Endothelial cell of umbilical vein (primary cell): ENCODE measurements at regions not wholly inside any gene's neighbourhood (a gene's known extent, or its start where the extent isn't known, plus 50 kb on each side); places are given as distances from the start of the nearest gene placed in this dataset.

Experiments
- BruUV-seq: library from RNA; stranded (reverse); fragments of 400-500 nt; replicated peaks from 2 replicates; lab custom pipeline; 2021; lab: Mats Ljungman, UMichigan
- CTCF ChIA-PET: fragments of 300-600, 350-600 bp; sonication (Branson Sonifier 250); formaldehyde crosslinking; loops from one replicate; lab custom pipeline; 2021; ENCODE audit warnings: antibody characterized with exemption, inconsistent platforms; lab: Charles Lee
- POLR2A ChIA-PET: fragments of 300-600, 350-600 bp; sonication (Branson Sonifier 250); formaldehyde crosslinking; loops from one replicate; lab custom pipeline; 2021; ENCODE audit warnings: antibody characterized with exemption, inconsistent platforms; lab: Charles Lee
- DNase-seq: peaks from one replicate; pipeline ENCODE4 v3.0.0-alpha.2; 2011; ENCODE audit warnings: low read depth, low spot score
- FAIRE-seq: peaks from 2 replicates; lab custom pipeline; 2011; peaks lifted over from hg19 to GRCh38; lab: Jason Lieb, UNC
- H2AFZ ChIP-seq: 2 replicates; pipeline ENCODE4 v1.6.0; 2012; ENCODE audit warnings: low read depth, low read length, control low read depth, inconsistent platforms
- H3K27ac ChIP-seq: 2 replicates; pipeline ENCODE4 v1.5.1; 2011; ENCODE audit warnings: low read depth, mild to moderate bottlenecking, control low read depth, low read length, moderate library complexity; ENCODE audit not compliant: insufficient read depth
- H3K27me3 ChIP-seq, 2 experiments: 2 replicates each; pipeline versions ENCODE4 v1.6.0 to v1.6.1; 2011; ENCODE audit warnings: low read length in 2 of 2, mixed read lengths in 1 of 2; ENCODE audit not compliant: control insufficient read depth in 2 of 2, insufficient read depth in 2 of 2
- H3K36me3 ChIP-seq, 2 experiments: 2 replicates in 1 of 2; 3 replicates in 1 of 2; pipeline ENCODE4 v1.5.1; 2011; ENCODE audit warnings: low read length in 2 of 2, mild to moderate bottlenecking in 1 of 2, moderate library complexity in 1 of 2; ENCODE audit not compliant: control insufficient read depth in 2 of 2, insufficient read depth in 2 of 2; ENCODE audit errors: extremely low read depth in 1 of 2
- H3K4me1 ChIP-seq: 3 replicates; pipeline ENCODE4 v1.5.1; 2011; ENCODE audit warnings: mild to moderate bottlenecking, low read length; ENCODE audit not compliant: control insufficient read depth, insufficient read depth; ENCODE audit errors: extremely low read depth
- H3K4me2 ChIP-seq: 2 replicates; pipeline ENCODE4 v1.6.1; 2011; ENCODE audit warnings: low read length, control low read depth, mixed read lengths; ENCODE audit not compliant: insufficient read depth
- H3K4me3 ChIP-seq, 3 experiments: fragments of 200-600 bp in 1 of 3; sonication (generic), shearing (Covaris generic) in 1 of 3; replicated peaks in 1 of 3; 2 replicates each; pipeline ENCODE4 v1.5.1; 2011 to 2016; ENCODE audit warnings: control low read depth in 3 of 3, low read length in 3 of 3, mild to moderate bottlenecking in 2 of 3, inconsistent platforms in 1 of 3, low read depth in 1 of 3, moderate library complexity in 1 of 3; ENCODE audit not compliant: insufficient read depth in 1 of 3
- H3K79me2 ChIP-seq: 2 replicates; pipeline ENCODE4 v1.6.0; 2012; ENCODE audit warnings: low read length, inconsistent platforms; ENCODE audit not compliant: control insufficient read depth, insufficient read depth
- H3K9ac ChIP-seq: replicated peaks from 2 replicates; pipeline ENCODE3; 2011; ENCODE audit warnings: low read length, control low read depth; ENCODE audit not compliant: insufficient read depth; ENCODE audit errors: extremely low read depth
- H3K9me1 ChIP-seq: replicated peaks from 3 replicates; pipeline ENCODE4 v1.6.0; 2011; ENCODE audit warnings: mild to moderate bottlenecking, low read length; ENCODE audit not compliant: control insufficient read depth, insufficient read depth; ENCODE audit errors: extremely low read depth
- H3K9me3 ChIP-seq: replicated peaks from 2 replicates; pipeline ENCODE4 v1.5.1; 2012; ENCODE audit warnings: low read length, inconsistent platforms; ENCODE audit not compliant: control insufficient read depth, insufficient read depth
- H4K20me1 ChIP-seq: replicated peaks from 2 replicates; pipeline ENCODE3; 2011; ENCODE audit warnings: mild to moderate bottlenecking, low read length; ENCODE audit not compliant: control insufficient read depth, insufficient read depth; ENCODE audit errors: extremely low read depth
- CTCF ChIP-seq, 2 donors: IDR thresholded peaks; 1 replicate in 1 of 2; 2 replicates in 1 of 2; pipeline ENCODE4 v1.5.1; 2011; ENCODE audit warnings: low read length in 2 of 2, mild to moderate bottlenecking in 2 of 2, moderate library complexity in 2 of 2, control low read depth in 1 of 2, inconsistent platforms in 1 of 2, low read depth in 1 of 2; ENCODE audit not compliant: insufficient read depth in 1 of 2; ENCODE audit errors: extremely low read depth in 1 of 2
- EZH2 ChIP-seq: IDR thresholded peaks from 2 replicates; pipeline ENCODE4 v1.6.1; 2012; ENCODE audit warnings: borderline replicate concordance, low read depth, mild to moderate bottlenecking, moderate library complexity, low read length, inconsistent platforms; ENCODE audit not compliant: severe bottlenecking
- FOS ChIP-seq: IDR thresholded peaks from 2 replicates; pipeline ENCODE4 v1.6.1; 2011; ENCODE audit warnings: mild to moderate bottlenecking, low read length, moderate library complexity, borderline replicate concordance; ENCODE audit not compliant: insufficient read depth
- GATA2 ChIP-seq: IDR thresholded peaks from 2 replicates; pipeline ENCODE4 v1.7.0; 2011; ENCODE audit warnings: low read depth, mild to moderate bottlenecking, moderate library complexity, mixed read lengths, low read length; ENCODE audit not compliant: insufficient read length, insufficient read depth
- JUN ChIP-seq: IDR thresholded peaks from 2 replicates; pipeline ENCODE4 v1.6.1; 2011; ENCODE audit warnings: borderline replicate concordance, low read depth; ENCODE audit not compliant: insufficient read length, insufficient read depth
- MAX ChIP-seq: IDR thresholded peaks from 2 replicates; pipeline ENCODE4 v1.6.1; 2011; ENCODE audit not compliant: insufficient read depth, insufficient read length
- MYC ChIP-seq: IDR thresholded peaks from one replicate; pipeline ENCODE4 v1.6.1; 2011; ENCODE audit warnings: mild to moderate bottlenecking, low read depth, low read length
- POLR2A ChIP-seq: IDR thresholded peaks from 2 replicates; pipeline ENCODE4 v1.6.1; 2012; ENCODE audit warnings: low read depth, mild to moderate bottlenecking, control low read depth, low read length
- POLR2AphosphoS5 ChIP-seq: IDR thresholded peaks from 2 replicates; pipeline ENCODE4 v1.6.1; 2012; ENCODE audit warnings: low read depth, mild to moderate bottlenecking, control low read depth, low read length, moderate library complexity; ENCODE audit not compliant: insufficient read depth
- dilution Hi-C: fragments of 300-500 bp; cut with MboI; formaldehyde crosslinking; loops from one replicate; pipeline ENCODE4 v1.15.0; 2019; ENCODE audit warnings: low sequenced_read_pairs; ENCODE audit not compliant: extremely low pct_ligation_motif_present
- intact Hi-C: fragments of 100-400 bp; cut with micrococcal nuclease; formaldehyde crosslinking; loops from one replicate; pipeline ENCODE4 v1.10.0; 2022

GRCh38 chr3:18847583-18848197 lies 300.6 kb upstream of the KCNH8 start:
- CTCF ChIA-PET: no interaction called here
- dilution Hi-C loops (no loop called here), intact Hi-C loops (loop anchor here (5.0 kb wide), 1 partner anchor 1020 kb away; no protein-coding TSS in a partner anchor)
- no peaks in the 10 kb centered on the region for H3K27me3 ChIP-seq
- no peaks in the 10 kb centered on the region for H3K79me2 ChIP-seq
- H3K4me3 ChIP-seq: no peak overlapping the region
- no peak for TF ChIP-seq POLR2AphosphoS5
- TF ChIP-seq FOS: no peak
- no peak for TF ChIP-seq EZH2
- no peak for TF ChIP-seq JUN
- no peak for TF ChIP-seq MAX
- no peak for TF ChIP-seq CTCF (IDR thresholded peaks at IDR 0.05; ENCODE audit: extremely low read depth in 1 of 2, insufficient read depth in 1 of 2, low read depth in 1 of 2, low read length in 2 of 2)
- TF ChIP-seq GATA2: no peak
- TF ChIP-seq POLR2A: no peak
- no peak for TF ChIP-seq MYC
- no peak overlapping the region for H3K27ac ChIP-seq
- no peak overlapping the region for H2AFZ ChIP-seq
- DNase-seq: no peak
- no TSS peak for BruUV-seq
- no peaks in the 10 kb centered on the region for H4K20me1 ChIP-seq
- H3K36me3 ChIP-seq: no peaks in the 10 kb centered on the region
- H3K4me2 ChIP-seq: no peak overlapping the region
- no peak overlapping the region for H3K9ac ChIP-seq
- POLR2A ChIA-PET: no interaction called here
- no peaks in the 10 kb centered on the region for H3K4me1 ChIP-seq
- no peak for FAIRE-seq
- H3K9me1 ChIP-seq: no peaks in the 10 kb centered on the region
- H3K9me3 ChIP-seq: no peaks in the 10 kb centered on the region
